NCI-H187 treated with DMSO at 0.1 percent for 48 hours (cell line): ENCODE measurements at regions not wholly inside any gene's neighbourhood (a gene's known extent, or its start where the extent isn't known, plus 50 kb on each side); places are given as distances from the start of the nearest gene placed in this dataset.

Experiments
- DNase-seq: peaks from one replicate; lab custom pipeline; 2025; lab: John Stamatoyannopoulos, UW

- peak; percentile 79 for DNase-seq
Measured at GRCh38 chr2:215619022-215619958, 183.4 kb upstream of the FN1 start.

GRCh38 chr2:215618145-215618544, 182.3 kb upstream of the FN1 start:
- no peak for DNase-seq

GRCh38 chr2:215617060-215617824, 181.4 kb upstream of the FN1 start:
- no peak for DNase-seq

GRCh38 chr2:215615803-215616174, 179.9 kb upstream of the FN1 start:
- DNase-seq: no peak

GRCh38 chr2:215615067-215615802, 179.4 kb upstream of the FN1 start:
- DNase-seq: no peak

- no peak for DNase-seq
Measured at GRCh38 chr2:215614296-215614695, 178.4 kb upstream of the FN1 start.

GRCh38 chr2:215613888-215614287, 178.0 kb upstream of the FN1 start:
- no peak for DNase-seq

- no peak for DNase-seq
Measured at GRCh38 chr2:215613280-215613679, 177.4 kb upstream of the FN1 start.

GRCh38 chr2:215612786-215613185, 176.9 kb upstream of the FN1 start:
- DNase-seq: no peak

- no peak for DNase-seq
Measured at GRCh38 chr2:215611609-215612386, 175.9 kb upstream of the FN1 start.

GRCh38 chr2:215609089-215610032, 173.5 kb upstream of the FN1 start:
- DNase-seq: no peak

- no peak for DNase-seq
Measured at GRCh38 chr2:215607766-215608165, 171.9 kb upstream of the FN1 start.

- no peak for DNase-seq
Measured at GRCh38 chr2:215606219-215606618, 170.4 kb upstream of the FN1 start.

GRCh38 chr2:215605214-215605613, 169.3 kb upstream of the FN1 start:
- DNase-seq: no peak

GRCh38 chr2:215604606-215605005, 168.7 kb upstream of the FN1 start:
- DNase-seq: no peak

- no peak for DNase-seq
Measured at GRCh38 chr2:215603440-215603839, 167.6 kb upstream of the FN1 start.

GRCh38 chr2:215602997-215603396, 167.1 kb upstream of the FN1 start:
- no peak for DNase-seq

- DNase-seq: no peak
Measured at GRCh38 chr2:215601990-215602721, 166.3 kb upstream of the FN1 start.

- DNase-seq: no peak
Measured at GRCh38 chr2:215601526-215601925, 165.7 kb upstream of the FN1 start.
